Activated CD4-positive, alpha-beta T cell treated with anti-CD3 and anti-CD28 coated beads for 4 hours (primary cell): ENCODE measurements at regions not wholly inside any gene's neighbourhood (a gene's known extent, or its start where the extent isn't known, plus 50 kb on each side); places are given as distances from the start of the nearest gene placed in this dataset.

ENCODE experiments used
- DNase-seq, 2 donors: peaks; one replicate each; pipeline ENCODE4 v3.0.0-alpha.2; 2020

GRCh38 chr13:105965910-105966309, 569.6 kb downstream of the EFNB2 start:
- no peak for DNase-seq

- DNase-seq: no peak
These were observed 573.4 kb downstream of the EFNB2 start for GRCh38 chr13:105962080-105962479.

- DNase-seq: no peak
These were observed 574.0 kb downstream of the EFNB2 start for GRCh38 chr13:105961438-105961837.

GRCh38 chr13:105960326-105960725, 575.1 kb downstream of the EFNB2 start:
- no peak for DNase-seq

GRCh38 chr13:105959876-105960275, 575.6 kb downstream of the EFNB2 start:
- no peak for DNase-seq

- no peak for DNase-seq
These were observed 577.6 kb downstream of the EFNB2 start for GRCh38 chr13:105957769-105958438.

GRCh38 chr13:105956921-105957320, 578.5 kb downstream of the EFNB2 start:
- no peak for DNase-seq

GRCh38 chr13:105952973-105953290, 582.5 kb downstream of the EFNB2 start:
- DNase-seq: no peak

GRCh38 chr13:105952233-105952972, 583.1 kb downstream of the EFNB2 start:
- no peak for DNase-seq

GRCh38 chr13:105948143-105948542, 587.3 kb downstream of the EFNB2 start:
- no peak for DNase-seq

- no peak for DNase-seq
These were observed 594.6 kb downstream of the EFNB2 start for GRCh38 chr13:105940882-105941281.

- DNase-seq: no peak
These were observed 598.0 kb downstream of the EFNB2 start for GRCh38 chr13:105937451-105937850.

GRCh38 chr13:105936816-105937215, 598.6 kb downstream of the EFNB2 start:
- no peak for DNase-seq

GRCh38 chr13:105929505-105929904, 606.0 kb downstream of the EFNB2 start:
- no peak for DNase-seq

GRCh38 chr13:105928901-105929300, 606.6 kb downstream of the EFNB2 start:
- DNase-seq: no peak

GRCh38 chr13:105928048-105928447, 607.4 kb downstream of the EFNB2 start:
- no peak for DNase-seq

GRCh38 chr13:105925496-105925895, 610.0 kb downstream of the EFNB2 start:
- DNase-seq: no peak

- no peak for DNase-seq
These were observed 613.8 kb downstream of the EFNB2 start for GRCh38 chr13:105921711-105922110.

- no peak for DNase-seq
These were observed 615.1 kb downstream of the EFNB2 start for GRCh38 chr13:105920370-105920769.

- no peak for DNase-seq
These were observed 616.4 kb downstream of the EFNB2 start for GRCh38 chr13:105918842-105919741.

GRCh38 chr13:105915146-105915850, 620.2 kb downstream of the EFNB2 start:
- DNase-seq: no peak

GRCh38 chr13:105914291-105915036, 621.0 kb downstream of the EFNB2 start:
- no peak for DNase-seq
